GM12892 (cell line): ENCODE measurements at regions not wholly inside any gene's neighbourhood (a gene's known extent, or its start where the extent isn't known, plus 50 kb on each side); places are given as distances from the start of the nearest gene placed in this dataset.

ENCODE experiments used
- POLR2A ChIP-seq: IDR thresholded peaks from 2 replicates; pipeline ENCODE4 v1.6.1; 2011; ENCODE audit warnings: low read depth, low read length, control low read depth
- POLR2AphosphoS5 ChIP-seq: IDR thresholded peaks from 2 replicates; pipeline ENCODE4 v1.6.1; 2011; ENCODE audit warnings: low read depth, low read length, control low read depth

DNA sequence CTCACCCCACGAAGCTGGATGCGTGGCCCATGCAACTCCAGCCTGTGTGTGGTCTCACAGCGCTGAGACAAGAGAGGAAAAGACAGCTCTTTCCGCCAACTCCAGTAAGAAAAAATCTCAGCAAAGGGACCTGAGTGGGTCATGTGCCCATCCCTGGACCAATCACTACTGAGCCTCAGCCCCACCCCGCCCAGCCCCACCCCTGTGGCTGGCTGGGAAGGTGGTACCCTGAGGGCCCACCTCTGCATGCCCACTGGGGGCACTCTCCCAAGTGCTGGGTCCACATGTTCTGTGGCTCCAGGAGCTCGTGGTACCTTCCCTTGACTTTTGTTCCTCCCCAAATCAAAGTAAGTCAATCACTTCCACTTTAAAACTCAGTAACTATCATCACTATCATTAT is 105.1 kb upstream of the SMIM23 start:
- TF ChIP-seq POLR2A (no peak), POLR2AphosphoS5 (no peak)
